ENCODE measurements at regions not wholly inside any gene's neighbourhood (a gene's known extent, or its start where the extent isn't known, plus 50 kb on each side); places are given as distances from the start of the nearest gene placed in this dataset.

DNA sequence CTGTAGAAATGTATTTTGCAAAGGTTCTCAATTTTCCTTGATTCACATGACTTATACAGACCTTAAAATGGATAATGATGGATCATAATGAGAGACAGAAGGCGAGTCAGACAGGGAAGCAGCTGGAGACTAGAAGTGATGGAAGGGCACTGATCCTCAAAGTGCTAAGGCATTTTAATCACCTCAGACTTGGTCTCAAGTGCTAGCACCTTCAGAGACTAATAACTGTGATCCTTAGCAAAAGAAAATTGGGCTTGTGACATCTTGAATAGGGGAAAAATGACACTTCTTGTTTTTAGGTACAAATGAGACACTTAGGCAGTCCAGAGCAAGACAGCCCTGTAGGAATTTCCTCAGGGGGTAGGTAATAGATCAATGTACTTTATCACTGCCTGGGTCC is 1011.7 kb downstream of the SQOR start:
- DNase-seq = no peak

DNA sequence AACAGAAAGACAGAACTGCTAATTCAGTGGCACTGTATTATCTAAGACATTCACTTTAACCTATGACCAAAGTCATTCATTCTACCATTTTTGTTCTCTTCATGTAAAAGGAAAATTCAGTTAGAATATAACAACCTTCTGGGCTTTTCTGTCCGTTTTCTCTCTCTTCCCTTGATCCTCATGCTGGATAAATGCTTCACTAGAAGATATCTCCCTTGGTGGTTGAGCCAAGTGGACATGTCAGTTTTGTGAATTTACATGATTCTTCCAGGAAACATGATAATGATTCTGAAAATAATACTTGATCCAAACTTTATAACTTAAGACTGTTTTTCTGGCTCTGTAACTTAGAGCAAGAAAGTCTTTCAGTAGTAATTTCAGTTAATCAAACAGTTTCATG is 1012.2 kb downstream of the SQOR start:
- DNase-seq = no peak

DNA sequence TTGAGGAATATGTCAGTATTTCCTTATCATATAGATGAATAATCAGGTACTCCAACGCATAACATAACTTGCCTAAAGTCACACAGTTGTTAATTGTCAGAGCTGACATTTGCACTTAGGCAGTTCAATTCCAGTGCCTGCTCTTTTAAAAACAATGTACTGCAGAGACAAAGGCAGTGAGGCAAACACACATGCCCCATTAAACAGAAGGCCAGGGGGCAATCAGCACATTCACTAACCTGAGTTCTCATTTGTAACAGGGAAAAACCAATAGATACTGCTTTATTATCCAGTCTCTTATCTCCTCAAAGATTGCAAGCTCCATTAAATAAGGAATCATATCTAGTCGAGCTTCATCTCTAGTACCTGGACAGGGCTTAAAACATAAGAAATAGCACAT is 1017.4 kb downstream of the SQOR start:
- no peak for DNase-seq

DNA sequence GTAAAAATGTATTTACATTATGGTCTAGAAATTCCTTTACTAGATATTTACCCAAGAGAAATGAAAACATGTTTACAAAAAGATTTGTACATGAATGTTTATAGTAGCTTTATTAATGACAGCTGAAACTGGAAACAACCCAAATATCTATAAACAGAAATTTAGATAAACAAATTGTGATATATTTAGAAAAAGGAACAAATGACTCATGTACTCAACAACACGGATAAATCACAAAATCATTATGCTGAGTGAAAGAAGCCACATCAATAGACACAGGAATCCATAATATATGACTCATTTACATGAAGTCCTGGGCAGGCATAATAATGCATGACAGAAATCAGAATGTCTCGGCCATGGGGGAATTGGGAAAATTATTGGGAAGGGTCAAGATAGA is 1020.2 kb downstream of the SQOR start:
- DNase-seq = peak in 1 of 2 donors; percentile 4

DNA sequence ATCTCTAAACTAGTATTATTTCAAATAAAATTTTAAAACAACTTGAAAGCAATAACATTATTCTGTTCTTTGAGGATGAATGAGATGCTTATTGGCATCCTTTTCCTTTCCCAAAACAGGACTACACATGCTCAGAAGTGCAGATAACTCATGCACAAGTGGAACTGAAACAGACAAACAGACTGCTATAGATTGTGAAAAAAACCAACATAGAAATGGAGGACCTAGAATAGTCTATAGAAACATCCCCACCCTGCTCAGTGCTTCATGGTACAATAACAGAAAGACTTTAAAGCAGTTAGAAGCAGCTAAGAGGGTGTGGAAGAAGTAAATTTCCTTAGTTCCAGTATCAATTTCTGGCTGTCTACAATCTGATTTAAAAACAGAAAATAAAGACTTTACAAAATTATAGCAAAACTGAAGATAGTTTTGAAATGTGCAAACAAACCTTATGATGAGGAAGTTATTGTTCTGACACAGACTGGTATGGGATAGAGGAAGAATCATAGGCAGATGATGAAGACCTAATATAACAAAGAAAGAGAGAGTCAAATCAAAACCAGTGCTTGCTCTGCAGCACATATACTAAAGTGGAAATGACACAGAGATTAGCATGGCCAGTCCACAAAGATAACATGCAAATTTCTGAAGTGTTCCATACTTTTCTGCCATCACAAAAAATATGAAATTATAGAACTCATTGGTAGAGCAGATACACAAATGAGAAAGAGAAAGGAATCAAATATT is 1025.4 kb downstream of the SQOR start:
- DNase-seq = no peak

DNA sequence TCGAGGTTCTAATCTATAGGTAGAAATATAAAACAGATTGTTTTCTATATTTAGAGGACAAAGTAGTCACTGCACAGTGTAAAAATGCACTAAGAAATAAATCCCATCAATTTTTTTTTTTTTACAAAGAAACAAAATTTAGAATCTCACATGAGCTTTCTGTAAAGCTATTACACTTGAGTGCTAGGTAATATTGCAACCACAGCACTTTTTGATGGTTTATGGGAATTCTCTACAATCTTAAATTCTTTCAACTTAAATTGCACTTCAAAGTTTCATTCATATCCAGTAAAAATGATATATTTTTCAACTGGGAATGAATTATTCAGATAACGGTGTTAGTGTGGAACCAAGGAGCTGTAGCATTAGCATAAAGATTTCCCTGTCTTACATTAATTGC is 1035.4 kb downstream of the SQOR start:
- no peak for DNase-seq

DNA sequence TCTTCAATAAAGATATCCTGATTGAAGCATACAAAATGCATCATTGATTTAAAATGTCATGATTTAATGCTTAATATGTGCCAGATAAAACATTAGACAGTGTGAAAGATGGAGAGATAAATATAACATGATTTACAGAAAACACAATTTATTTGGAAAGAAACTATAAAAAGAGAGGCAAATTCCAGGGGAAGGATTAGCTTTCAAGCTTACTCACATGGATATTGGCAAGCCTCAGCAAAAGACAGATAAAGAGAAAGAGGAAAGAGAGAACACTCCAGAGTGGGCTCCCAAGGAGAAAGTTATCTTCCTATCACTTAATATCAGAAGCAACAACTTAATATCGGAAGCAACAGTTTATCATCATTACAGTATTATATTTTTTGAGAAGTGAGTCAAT is 1036.5 kb downstream of the SQOR start:
- no peak for DNase-seq

DNA sequence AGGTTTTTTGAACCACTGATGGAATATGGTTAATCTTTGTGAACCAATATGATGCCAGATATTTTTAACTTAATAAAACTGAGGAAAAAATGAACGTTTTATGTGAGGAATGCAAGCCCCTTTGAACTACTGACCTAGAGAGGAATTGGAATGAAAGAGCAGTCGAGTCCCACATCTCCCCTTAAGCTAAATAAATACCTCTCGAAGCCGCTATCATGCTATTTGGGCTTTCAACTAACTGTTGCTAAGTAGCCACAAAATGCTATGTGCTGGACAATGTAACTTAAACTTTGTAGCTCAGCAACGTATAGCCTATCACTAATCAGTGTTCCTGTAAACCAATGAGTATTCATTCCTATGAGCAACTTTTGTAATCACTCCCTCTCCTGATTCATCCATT is 1037.2 kb downstream of the SQOR start:
- DNase-seq = no peak

DNA sequence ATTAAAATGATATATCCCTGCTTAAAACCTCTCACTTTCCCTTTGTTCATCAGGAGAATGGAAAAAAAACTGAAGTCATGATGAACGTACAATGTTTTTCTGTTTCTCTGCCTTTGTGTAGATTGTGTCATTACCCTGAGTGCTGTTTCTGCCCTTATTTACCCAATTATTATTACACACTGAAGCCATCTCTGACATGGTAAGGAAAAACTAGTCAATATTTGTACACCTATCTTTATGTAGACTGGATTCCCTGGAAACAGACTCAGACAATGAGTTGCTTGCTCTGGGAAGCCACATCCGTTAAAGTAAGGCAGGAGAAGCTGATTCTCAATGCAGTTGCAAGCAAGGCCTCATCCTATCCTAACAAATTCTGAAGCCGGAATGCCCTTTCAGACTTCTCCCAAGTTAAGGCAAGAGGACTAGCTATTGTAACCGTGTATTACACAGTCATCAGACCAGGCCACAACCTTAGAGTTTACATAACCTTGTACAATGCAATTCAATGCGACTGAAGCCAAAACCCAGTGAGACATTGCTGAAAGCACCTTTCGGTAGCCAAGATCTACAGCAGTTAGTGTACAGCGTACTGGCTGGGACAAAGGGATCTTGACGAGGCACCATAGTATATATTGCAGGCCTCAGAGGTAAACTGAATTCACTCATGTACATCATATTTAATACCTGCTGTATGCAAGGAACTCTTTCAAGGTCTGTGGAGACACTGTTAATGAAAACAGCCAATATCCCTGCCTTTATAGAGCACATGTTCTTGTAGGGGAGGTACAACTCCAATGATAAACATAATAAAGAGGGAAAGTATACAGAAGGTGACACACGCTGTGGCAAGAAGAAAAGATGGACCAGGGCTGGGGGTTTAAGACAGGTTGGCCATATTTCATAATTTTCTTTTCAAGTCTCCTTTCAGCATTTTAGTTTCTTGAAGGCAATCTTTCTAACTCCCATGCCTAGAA is 1040.8 kb upstream of the SEMA6D start:
- no peak for DNase-seq

DNA sequence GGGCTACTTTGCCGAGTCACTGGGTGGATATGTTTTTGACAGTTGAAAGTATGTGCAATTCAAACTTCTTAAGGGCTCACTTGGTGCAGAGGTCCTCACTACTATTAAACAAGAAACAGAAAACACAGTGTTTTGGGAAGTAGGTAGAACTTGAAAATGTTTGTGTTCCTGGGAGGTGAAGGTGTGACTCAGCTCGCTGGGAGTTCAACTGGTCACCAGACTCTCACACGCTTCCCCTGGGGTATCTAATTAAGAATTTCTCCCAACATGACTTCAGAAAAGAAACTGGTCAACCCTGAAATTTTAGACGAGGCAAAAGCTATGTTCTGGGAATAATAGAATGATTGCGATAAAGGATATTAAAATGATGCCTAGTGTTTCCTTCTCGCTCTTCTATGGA is 1039.8 kb upstream of the SEMA6D start:
- DNase-seq = no peak

DNA sequence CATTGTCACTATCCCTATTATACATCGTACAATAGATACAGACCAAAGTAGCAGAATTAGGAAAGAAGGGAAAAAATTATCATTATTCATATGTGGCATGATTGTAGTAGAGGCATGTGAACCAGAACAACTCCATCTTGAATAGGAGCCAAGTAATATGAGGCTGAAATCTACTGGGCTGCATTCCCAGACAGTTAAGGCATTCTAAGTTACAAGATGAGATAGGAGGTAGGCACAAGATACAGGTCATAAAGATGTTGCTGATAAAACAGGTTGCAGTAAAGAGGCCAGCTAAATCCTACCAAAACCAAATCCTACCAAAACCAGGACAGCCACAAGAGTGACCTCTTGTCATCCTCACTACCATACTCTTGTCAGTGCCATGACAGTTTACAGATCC is 1035.4 kb upstream of the SEMA6D start:
- no peak for DNase-seq

DNA sequence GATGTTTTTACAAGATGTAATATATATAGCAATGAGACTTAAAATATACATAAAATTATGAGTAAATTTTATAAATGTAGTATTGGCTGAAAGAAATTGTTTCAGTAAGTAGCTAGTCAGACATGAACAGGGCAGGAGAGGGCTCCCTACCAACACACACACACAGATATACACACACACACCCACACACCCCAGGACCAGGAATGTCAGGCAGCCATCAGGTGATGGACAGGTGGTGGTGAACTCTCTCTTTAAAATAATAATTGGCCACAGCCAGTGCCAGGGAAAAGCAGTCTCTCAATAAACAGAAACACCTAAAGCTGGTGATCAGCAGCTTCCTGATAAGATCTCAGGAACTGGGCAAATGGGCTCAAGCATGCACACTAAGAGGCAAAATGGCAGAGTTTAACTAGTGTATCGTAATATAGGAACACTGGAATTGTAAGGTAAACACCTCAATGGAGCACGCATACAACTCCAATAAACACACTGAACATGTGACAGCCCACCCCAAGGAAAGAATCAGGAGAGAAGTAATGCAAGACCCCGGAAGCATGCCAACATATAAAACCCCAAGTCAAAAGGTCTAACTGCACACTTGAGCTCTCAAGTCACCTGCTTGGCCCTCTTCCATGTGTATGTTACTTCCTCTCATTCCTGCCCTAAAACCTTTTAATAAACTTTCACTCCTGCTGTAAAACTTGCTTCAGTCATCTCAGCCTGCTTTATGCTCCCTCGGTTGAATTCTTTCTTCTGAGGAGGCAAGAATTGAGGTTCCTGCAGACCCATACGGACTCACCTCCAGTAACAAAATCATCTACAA is 1034.1 kb upstream of the SEMA6D start:
- no peak for DNase-seq

DNA sequence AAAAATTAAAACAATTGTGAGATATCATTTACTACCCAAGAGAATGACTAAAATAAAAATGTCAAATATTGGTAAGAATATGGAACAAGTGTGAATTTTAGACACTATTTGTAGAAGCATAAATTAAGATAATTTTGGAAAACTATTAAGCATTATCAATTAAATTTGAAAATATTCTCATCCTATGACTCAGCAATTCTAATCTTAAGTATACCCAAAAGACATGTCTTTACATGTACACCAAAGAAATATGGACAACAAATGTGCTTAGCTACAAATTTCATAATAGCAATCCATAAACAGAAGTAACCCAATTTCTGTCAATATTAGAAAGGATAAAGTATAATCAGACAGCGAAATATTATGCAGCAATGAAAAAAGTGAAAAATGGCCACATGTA is 1032.2 kb upstream of the SEMA6D start:
- no peak for DNase-seq

DNA sequence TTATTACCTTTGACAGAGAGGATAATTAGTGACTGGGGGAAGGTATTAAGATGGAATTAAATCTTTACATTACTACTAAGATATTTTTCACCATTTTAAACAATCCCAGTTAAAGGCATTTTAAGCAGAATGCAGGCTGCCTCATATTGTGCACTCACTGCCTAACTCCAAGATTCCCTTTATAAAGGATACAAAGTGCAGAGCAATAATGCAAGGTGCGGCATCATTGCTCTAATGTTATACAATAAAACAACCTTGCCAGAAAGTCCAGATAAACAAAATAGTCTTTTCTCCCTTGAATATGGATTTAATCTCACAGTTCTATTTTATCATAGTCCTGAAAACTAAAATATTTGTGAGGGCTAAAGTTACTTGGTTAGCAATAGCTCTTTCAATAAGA is 1031.6 kb upstream of the SEMA6D start:
- no peak for DNase-seq

DNA sequence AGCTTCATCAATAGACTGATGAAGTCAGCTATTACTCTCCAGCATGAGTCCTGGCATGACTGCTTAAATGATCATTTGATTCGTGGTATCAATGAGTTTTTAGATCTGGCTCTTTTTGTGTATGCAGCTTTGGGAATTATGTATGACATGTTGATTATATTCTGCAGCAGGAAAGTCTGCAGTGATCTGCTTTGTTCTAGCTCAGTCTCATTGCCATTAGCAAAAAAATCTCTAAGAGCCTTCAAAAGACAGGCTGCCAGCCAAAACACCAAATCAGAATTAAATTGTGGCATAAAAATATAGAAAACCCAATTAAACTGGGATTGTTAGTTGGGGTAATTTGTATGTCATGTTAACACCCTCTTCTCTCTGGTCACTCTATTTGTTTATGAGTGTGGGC is 1021.0 kb upstream of the SEMA6D start:
- peak; percentile 83 to 88 for DNase-seq

DNA sequence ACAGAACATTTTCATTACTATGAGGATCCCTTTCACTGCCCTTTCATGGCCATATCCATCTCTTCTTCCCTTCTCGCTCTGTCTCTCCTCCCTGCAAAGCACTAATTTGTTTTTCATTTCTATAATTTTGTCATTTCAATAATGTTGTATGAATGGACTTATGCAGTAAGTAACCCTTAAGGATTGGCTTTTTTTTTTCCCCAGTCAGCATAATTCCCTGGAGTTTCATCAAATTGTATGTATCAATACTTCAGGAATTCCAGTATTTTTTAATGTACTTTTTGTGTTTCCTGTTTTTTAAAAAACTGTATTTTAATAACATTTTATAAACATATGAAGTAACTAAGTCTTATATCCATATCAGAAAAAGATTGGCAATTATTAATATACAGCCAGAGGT is 1016.0 kb upstream of the SEMA6D start:
- DNase-seq = no peak

DNA sequence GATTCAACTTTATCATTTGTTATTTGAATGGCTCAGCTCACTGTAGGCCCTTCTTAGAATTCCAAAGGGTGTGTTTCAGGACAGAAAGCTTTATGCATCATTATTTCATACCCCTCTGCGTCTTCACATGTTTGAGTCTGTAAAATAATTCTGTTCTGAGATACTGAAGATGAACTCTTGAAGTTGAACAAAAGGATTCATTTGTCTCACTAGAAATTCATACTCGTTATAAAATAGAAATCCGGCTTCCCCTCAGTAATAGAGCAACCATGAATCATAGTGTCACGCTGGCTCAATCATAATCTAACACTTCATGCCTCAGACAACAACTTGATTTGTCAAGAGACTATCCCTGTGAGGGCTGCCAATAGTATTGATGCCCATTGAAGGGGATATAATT is 1015.4 kb upstream of the SEMA6D start:
- no peak for DNase-seq

DNA sequence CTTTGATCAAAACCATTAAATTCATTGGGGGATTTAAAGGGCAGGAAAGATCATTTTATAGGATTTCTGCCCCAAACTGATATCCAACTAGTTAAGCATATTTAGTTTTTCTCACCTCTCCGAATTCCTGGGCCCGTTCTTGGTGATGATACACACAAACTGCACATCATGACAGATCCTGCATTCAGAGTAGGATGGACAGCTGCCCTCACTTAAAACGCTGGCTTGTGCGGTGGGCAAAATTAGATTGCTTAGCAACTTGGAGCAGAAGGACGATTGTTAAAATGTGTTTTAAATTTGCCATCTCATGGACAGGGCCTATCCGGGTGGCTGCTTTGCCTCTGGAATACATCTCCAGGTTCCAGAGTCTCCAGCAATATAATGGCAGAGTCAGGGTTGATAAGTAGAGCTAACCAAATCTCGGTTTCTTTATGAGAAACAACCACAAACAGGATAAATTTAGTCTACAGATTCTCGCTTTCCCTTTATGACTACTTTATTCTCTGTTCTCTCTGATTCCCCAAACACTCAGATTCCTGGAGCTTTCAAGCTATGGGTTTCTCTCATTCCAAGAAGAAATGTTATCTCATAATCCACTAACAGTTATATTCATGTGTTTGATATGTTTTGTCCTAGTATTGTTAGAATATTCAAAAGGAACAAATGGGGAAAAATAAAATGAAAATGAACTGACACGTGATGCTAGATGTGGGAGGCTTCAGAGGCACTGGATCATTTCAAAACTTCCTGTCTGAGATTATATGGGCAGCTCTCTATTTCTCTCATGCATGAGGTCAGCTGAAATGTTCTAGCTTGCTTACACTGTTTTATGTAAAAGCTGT is 1014.1 kb upstream of the SEMA6D start:
- DNase-seq = no peak

DNA sequence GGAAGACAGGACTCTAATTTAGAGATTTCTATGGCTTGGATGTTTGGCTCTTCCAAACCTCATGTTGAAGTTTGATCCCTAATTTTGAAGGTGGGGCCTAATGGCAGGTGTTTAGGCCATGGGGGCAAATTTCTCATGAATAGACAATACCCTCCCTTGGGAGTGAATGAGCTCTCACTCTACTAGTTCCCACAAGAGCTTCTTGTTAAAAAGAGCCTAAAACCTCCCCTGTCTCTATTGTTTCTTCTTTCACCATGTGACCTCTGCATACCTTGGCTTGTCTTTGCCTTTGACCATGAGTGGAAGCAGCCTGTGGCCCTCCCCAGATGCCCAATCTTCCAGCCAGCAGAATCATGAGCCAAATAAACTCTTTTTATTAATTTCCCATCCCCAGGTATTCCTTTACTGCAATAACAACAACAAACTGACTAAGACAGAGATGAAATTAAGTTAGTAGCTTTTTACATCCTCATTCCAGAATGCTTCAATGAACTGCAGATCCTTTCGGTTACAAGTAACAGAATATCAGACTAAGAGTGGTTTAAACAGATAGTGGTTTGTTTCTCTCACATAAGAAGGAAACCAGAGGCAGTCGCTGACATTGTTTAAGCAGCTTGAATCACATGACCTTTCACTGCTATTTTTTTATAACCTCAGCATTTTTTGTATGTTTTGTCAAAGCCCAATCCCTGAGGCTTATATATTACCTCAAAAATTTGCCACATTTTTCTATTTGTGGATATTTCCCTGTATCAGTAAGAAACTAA is 1013.3 kb upstream of the SEMA6D start:
- no peak for DNase-seq

DNA sequence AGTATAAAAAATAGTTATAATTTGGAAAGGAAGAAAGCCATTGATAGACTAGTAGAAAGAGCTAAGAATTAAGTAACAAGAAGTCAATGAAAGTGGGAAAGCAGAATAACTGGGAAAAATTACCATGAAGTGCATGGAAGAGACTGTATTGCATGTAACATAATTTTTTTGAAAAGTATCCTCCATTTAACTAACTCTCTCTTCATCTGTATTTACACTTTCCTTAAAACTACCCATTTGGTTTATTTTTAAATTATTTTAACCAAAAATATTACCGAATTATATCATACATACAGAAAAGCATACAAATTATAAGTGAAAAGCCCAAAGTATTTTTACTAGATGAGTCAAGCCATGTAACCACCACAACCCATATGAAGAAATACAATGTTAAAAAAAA is 1009.9 kb upstream of the SEMA6D start:
- no peak for DNase-seq

DNA sequence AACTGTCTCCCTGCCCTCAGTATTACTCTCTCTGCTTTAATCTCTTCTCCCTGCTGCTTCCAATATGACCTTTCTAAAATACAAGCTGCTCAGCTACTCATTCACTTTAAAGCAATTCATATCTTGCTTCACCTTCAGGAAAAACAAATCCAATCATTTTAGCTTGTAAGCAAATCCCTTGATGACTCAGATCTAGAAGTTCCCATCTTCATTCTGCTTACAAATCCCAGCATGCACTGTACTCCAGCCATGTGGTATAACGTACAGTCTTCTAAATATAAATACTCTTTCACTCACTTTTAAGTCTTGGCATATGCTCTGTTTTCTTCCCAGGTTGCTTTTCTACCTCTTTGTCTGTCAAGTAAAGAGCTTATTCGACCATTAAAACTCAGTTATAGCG is 1009.1 kb upstream of the SEMA6D start:
- no peak for DNase-seq

Measured in right lung (tissue), 2 donors.